Germinal center (tissue), 1 donor: ENCODE measurements at regions not wholly inside any gene's neighbourhood (a gene's known extent, or its start where the extent isn't known, plus 50 kb on each side); places are given as distances from the start of the nearest gene placed in this dataset.
"Not testable (repeated sequence)": the region's sequence is repeated elsewhere in the genome, so short reads cannot be mapped to it uniquely, and the experiment has no call there.

Experiments
- DNase-seq: peaks from one replicate; pipeline ENCODE4 v3.0.0; 2012; ENCODE audit warnings: mixed read lengths, low spot score

GRCh38 chr9:82726424-82727276, 336.3 kb downstream of the RASEF start:
- DNase-seq: no peak

- no peak for DNase-seq
Measured at GRCh38 chr9:82729141-82729540, 333.8 kb downstream of the RASEF start.

GRCh38 chr9:82729991-82730589, 332.9 kb downstream of the RASEF start:
- no peak for DNase-seq

GRCh38 chr9:82732928-82733327, 330.0 kb downstream of the RASEF start:
- DNase-seq: no peak

- DNase-seq: no peak
Measured at GRCh38 chr9:82736126-82736525, 326.8 kb downstream of the RASEF start.

- DNase-seq: no peak
Measured at GRCh38 chr9:82736701-82737100, 326.2 kb downstream of the RASEF start.

- no peak for DNase-seq
Measured at GRCh38 chr9:82745919-82746318, 317.0 kb downstream of the RASEF start.

GRCh38 chr9:82750411-82750913, 312.5 kb downstream of the RASEF start:
- DNase-seq: no peak

- no peak for DNase-seq
Measured at GRCh38 chr9:82757924-82758323, 305.0 kb downstream of the RASEF start.

- DNase-seq: no peak
Measured at GRCh38 chr9:82761027-82761426, 301.9 kb downstream of the RASEF start.

- no peak for DNase-seq
Measured at GRCh38 chr9:82761956-82762355, 301.0 kb downstream of the RASEF start.

GRCh38 chr9:82763656-82764055, 299.3 kb downstream of the RASEF start:
- DNase-seq: no peak

GRCh38 chr9:82764061-82764668, 298.8 kb downstream of the RASEF start:
- no peak for DNase-seq

GRCh38 chr9:82774707-82775231, 288.2 kb downstream of the RASEF start:
- DNase-seq: not testable (repeated sequence)

GRCh38 chr9:82776508-82776907, 286.4 kb downstream of the RASEF start:
- DNase-seq: no peak

- no peak for DNase-seq
Measured at GRCh38 chr9:82777366-82777765, 285.6 kb downstream of the RASEF start.

GRCh38 chr9:82778923-82779322, 284.0 kb downstream of the RASEF start:
- not testable (repeated sequence) for DNase-seq

- DNase-seq: no peak
Measured at GRCh38 chr9:82780017-82780416, 282.9 kb downstream of the RASEF start.

- no peak for DNase-seq
Measured at GRCh38 chr9:82781921-82782392, 281.0 kb downstream of the RASEF start.

GRCh38 chr9:82783045-82783444, 279.9 kb downstream of the RASEF start:
- no peak for DNase-seq

GRCh38 chr9:82784589-82784988, 278.4 kb downstream of the RASEF start:
- DNase-seq: no peak

GRCh38 chr9:82789155-82789824, 273.7 kb downstream of the RASEF start:
- no peak for DNase-seq
